ENCODE measurements at regions not wholly inside any gene's neighbourhood (a gene's known extent, or its start where the extent isn't known, plus 50 kb on each side); places are given as distances from the start of the nearest gene placed in this dataset.

DNA sequence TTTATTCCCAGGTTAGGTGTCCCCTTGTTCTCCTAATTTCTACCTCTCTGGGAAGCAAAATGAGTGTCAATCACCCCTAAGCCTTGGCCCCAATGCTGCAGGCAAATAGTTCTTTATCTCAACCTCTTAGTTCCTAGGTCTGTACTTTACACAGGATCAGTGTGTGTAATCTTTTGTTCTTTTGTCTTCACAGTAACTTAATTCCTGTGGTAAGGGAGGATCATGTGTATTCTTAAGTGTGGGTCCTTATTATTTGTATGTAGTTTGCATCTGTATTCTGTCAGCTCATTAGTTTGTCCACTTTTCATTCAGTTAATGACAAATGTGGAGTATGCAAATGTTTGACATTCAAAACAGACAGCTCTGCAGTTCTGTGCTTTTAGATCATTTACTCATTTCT is 166.7 kb downstream of the FAT3 start:
- peak overlapping the region; percentile 16 for H3K27ac Mint-ChIP-seq
- H3K4me3 Mint-ChIP-seq (ENCODE audit: low read depth), result no peak overlapping the region
- TF ChIP-seq, protein P1, sequence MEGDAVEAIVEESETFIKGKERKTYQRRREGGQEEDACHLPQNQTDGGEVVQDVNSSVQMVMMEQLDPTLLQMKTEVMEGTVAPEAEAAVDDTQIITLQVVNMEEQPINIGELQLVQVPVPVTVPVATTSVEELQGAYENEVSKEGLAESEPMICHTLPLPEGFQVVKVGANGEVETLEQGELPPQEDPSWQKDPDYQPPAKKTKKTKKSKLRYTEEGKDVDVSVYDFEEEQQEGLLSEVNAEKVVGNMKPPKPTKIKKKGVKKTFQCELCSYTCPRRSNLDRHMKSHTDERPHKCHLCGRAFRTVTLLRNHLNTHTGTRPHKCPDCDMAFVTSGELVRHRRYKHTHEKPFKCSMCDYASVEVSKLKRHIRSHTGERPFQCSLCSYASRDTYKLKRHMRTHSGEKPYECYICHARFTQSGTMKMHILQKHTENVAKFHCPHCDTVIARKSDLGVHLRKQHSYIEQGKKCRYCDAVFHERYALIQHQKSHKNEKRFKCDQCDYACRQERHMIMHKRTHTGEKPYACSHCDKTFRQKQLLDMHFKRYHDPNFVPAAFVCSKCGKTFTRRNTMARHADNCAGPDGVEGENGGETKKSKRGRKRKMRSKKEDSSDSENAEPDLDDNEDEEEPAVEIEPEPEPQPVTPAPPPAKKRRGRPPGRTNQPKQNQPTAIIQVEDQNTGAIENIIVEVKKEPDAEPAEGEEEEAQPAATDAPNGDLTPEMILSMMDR (IDR thresholded peaks at IDR 0.05; ENCODE audit: unreplicated experiment), result no peak
- H3K4me1 Mint-ChIP-seq (ENCODE audit: low read depth), result peaks cover 31% of the 10 kb centered on the region
- H3K36me3 Mint-ChIP-seq (ENCODE audit: insufficient read depth), result no peaks in the 10 kb centered on the region
- no peak for DNase-seq (ENCODE audit: low spot score, unreplicated experiment)
- no peaks in the 10 kb centered on the region for H3K9me3 Mint-ChIP-seq (ENCODE audit: low read depth)
- no peaks in the 10 kb centered on the region for H3K27me3 Mint-ChIP-seq

DNA sequence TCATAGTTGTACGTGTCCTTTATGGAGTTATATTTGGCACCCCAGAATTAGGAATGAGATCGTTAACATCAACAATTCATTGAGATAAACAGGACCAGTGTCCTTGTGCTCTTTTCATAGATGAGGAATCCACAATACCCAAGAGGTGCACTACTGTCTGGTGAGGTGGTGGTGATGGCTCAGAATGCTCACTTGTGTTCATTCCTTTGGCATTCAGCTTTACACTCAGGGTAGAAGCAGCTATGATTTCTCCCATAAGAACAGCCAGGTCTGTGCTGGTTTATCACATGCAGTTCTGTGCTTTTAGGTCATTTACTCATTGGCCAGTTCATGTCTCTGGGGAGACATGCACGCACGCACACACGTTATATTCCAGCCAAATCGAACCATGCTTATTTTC is 167.2 kb downstream of the FAT3 start:
- TF ChIP-seq, protein P1 (IDR thresholded peaks at IDR 0.05; ENCODE audit: unreplicated experiment), result no peak
- H3K4me3 Mint-ChIP-seq (ENCODE audit: low read depth), result no peak overlapping the region
- H3K27me3 Mint-ChIP-seq, result no peaks in the 10 kb centered on the region
- DNase-seq (ENCODE audit: low spot score, unreplicated experiment), result no peak
- H3K4me1 Mint-ChIP-seq (ENCODE audit: low read depth), result peaks cover 31% of the 10 kb centered on the region
- no peaks in the 10 kb centered on the region for H3K36me3 Mint-ChIP-seq (ENCODE audit: insufficient read depth)
- H3K9me3 Mint-ChIP-seq (ENCODE audit: low read depth), result no peaks in the 10 kb centered on the region
- H3K27ac Mint-ChIP-seq, result peak overlapping the region; percentile 16

GRCh38 chr11:92393218-92393617 is 168.6 kb downstream of the FAT3 start:
- Mint-ChIP-seq H3K4me1 (ENCODE audit: low read depth) (peaks cover 36% of the 10 kb centered on the region), H3K36me3 (ENCODE audit: insufficient read depth) (no peaks in the 10 kb centered on the region), H3K9me3 (ENCODE audit: low read depth) (no peaks in the 10 kb centered on the region), H3K27me3 (no peaks in the 10 kb centered on the region), H3K4me3 (ENCODE audit: low read depth) (no peak overlapping the region), H3K27ac (no peak overlapping the region)
- TF ChIP-seq, protein P1 (IDR thresholded peaks at IDR 0.05; ENCODE audit: unreplicated experiment), result no peak
- DNase-seq (ENCODE audit: low spot score, unreplicated experiment), result no peak

- no peaks in the 10 kb centered on the region for H3K36me3 Mint-ChIP-seq (ENCODE audit: insufficient read depth)
Observed at GRCh38 chr11:92396133-92396532, 171.5 kb downstream of the FAT3 start.

GRCh38 chr11:92397221-92397755 is 172.7 kb downstream of the FAT3 start:
- Mint-ChIP-seq H3K4me3 (ENCODE audit: low read depth) (no peak overlapping the region), H3K27ac (no peak overlapping the region), H3K36me3 (ENCODE audit: insufficient read depth) (no peaks in the 10 kb centered on the region), H3K9me3 (ENCODE audit: low read depth) (no peaks in the 10 kb centered on the region), H3K4me1 (ENCODE audit: low read depth) (peaks cover 22% of the 10 kb centered on the region), H3K27me3 (no peaks in the 10 kb centered on the region)
- no peak for DNase-seq (ENCODE audit: low spot score, unreplicated experiment)
- TF ChIP-seq, protein P1 (IDR thresholded peaks at IDR 0.05; ENCODE audit: unreplicated experiment), result no peak

More at GRCh38 chr11:92396133-92396532, 171.5 kb downstream of the FAT3 start:
- TF ChIP-seq, protein P1 (IDR thresholded peaks at IDR 0.05; ENCODE audit: unreplicated experiment), result no peak
- no peaks in the 10 kb centered on the region for H3K27me3 Mint-ChIP-seq
- no peak for DNase-seq (ENCODE audit: low spot score, unreplicated experiment)
- no peaks in the 10 kb centered on the region for H3K9me3 Mint-ChIP-seq (ENCODE audit: low read depth)
- H3K4me3 Mint-ChIP-seq (ENCODE audit: low read depth), result no peak overlapping the region
- H3K27ac Mint-ChIP-seq, result no peak overlapping the region
- peaks cover 28% of the 10 kb centered on the region for H3K4me1 Mint-ChIP-seq (ENCODE audit: low read depth)

All from progenitor cell of endocrine pancreas (in vitro differentiated cells).